ENCODE measurements at regions not wholly inside any gene's neighbourhood (a gene's known extent, or its start where the extent isn't known, plus 50 kb on each side); places are given as distances from the start of the nearest gene placed in this dataset.
"Not testable (repeated sequence)": the region's sequence is repeated elsewhere in the genome, so short reads cannot be mapped to it uniquely, and the experiment has no call there.

GRCh38 chr15:98106615-98107194 is 146.2 kb downstream of the ARRDC4 start:
- TF ChIP-seq POLR2A (IDR thresholded peaks at IDR 0.05; ENCODE audit: extremely low read depth, insufficient read length); CTCF (IDR thresholded peaks at IDR 0.05; ENCODE audit: low read depth, low read length); MAX (IDR thresholded peaks at IDR 0.05; ENCODE audit: low read depth, low read length): not testable (repeated sequence)

All from NB4 (cell line).